ENCODE measurements at regions not wholly inside any gene's neighbourhood (a gene's known extent, or its start where the extent isn't known, plus 50 kb on each side); places are given as distances from the start of the nearest gene placed in this dataset.
A peak's percentile ranks its signal among the peaks of the same experiment; 100 is the strongest.

DNA sequence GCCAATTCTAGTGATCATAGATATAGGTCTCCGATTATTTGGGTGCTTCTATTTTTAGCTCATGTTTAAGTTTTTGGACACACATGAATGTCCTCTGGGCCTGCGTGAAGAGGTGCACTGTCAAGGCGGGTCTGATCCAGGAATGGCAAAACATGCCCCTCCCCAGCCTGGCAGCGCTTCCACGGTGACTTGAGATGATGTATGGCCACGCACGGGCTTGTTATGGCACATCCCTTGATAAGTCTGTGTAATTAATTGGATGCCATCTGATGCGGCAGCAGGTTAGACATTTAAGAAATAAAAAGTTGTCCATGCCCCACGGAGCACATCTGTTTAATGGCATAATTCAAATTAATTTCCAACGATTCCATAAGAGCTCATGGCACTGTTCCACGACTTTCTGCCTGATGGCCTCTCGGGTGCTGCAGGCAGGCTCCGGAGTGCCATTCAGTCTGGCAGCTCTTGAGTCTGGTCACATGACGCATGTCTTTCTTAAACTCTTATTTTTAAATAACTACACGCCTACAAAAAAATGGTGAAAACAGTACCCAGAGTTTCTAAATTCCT, 151.4 kb downstream of the ACKR3 start:
- DNase-seq: no peak

DNA sequence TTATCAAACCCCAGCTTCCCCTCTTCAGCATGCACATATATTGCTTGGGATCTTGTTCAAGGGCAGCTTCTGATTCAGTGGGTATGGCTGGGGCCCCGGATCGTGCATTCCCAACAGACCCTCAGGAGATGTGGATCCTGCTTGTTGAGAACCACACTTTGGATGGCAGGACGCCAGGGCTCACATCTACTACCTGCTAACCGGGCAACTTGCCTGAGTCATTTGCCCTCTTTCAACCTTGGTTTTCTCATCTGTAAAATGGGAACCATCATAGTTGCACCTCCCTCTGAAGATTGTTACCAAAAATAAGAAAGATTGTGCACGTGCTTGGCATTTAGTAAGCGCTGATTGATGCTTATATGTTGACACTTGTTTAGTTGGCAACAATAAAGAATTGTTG, 154.6 kb downstream of the ACKR3 start:
- DNase-seq: no peak

DNA sequence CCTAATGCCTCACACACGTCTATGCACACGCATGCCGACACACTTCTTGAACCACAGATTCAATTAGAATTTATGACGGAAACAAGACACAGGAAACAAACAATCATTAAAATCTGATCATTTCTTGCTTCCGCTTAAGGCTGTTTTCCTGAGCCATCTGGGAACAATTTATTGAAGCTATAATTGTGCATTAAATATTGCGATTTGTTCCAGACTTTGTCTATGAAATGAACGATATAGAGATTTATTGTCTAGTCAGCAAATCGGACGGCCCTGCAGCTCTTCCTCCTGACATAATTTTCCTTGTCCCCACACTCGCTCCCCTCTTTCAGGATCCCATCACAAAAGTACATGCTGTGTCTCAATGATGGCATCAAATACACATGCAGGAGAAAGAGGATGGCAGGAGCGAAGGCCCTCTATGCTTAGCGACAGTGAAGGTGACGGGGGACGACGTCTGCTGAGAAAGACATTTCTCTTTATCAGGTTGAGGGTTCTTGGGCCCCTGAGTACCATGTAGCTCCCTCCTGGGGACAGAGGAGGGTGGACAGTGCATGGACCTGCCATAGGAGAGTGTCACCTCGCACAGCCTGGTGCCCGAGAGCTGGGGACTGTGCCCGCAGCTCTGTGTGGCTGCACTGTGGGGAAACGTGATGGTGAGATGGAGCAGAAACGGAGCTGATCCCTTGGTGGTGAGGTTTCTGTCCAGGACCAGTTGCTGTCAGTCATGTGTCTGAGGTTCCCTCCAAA, 157.3 kb downstream of the ACKR3 start:
- DNase-seq: no peak

DNA sequence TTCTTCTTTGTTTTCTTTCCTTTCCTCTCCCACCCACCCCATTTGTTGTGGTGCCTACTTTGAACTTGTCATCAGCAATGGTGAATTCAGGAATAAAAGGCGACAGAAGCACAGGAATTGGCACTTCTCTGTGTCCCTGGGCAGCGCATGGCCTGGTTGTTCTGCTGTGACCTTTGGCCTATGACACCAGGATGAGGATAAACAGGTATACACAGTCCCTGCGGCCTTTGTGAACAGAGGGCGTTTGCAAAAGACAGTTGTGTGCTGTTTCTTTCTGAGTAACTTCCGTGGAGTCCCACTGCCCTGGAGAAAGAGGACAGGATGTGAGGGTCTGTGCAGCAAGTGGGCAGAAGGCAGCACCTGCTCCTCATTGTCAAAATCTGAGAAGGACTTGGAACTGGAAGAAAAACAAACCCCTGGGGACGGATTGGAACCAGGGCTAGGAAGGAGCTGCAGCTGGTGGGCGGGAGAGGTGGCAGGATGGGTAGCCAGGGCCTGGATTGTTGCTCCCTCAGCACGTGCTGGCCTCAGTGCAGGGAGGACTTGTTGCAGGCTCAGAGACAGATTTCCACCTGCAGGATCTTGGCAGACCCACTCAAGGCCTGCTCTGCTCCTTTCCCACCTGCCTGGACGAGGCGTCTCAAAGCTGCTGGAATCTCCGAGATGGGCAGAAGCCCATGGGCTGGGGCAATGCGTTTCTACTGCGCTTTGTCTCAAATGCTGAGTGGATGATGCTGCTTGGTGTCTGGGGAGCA, 159.5 kb downstream of the ACKR3 start:
- no peak for DNase-seq

DNA sequence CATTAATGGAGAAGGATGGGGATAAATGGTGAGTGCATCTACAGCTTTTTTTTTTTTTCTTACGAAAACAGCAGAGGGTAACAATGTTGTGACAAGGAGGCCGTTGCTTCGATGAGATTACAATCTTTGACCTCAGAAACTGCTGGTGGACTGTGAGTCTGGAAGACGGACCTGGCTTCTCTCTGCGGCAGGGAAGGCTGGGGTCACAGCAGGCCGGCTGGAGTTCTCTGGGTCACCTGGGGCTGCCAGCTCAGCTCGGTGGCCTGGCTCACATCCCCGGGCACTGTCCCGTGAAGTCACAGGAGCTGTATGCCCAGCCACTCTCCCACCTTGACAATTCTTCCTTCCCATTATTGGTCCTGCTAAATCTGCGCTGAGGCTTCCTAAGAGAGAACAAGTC, 160.8 kb downstream of the ACKR3 start:
- no peak for DNase-seq

DNA sequence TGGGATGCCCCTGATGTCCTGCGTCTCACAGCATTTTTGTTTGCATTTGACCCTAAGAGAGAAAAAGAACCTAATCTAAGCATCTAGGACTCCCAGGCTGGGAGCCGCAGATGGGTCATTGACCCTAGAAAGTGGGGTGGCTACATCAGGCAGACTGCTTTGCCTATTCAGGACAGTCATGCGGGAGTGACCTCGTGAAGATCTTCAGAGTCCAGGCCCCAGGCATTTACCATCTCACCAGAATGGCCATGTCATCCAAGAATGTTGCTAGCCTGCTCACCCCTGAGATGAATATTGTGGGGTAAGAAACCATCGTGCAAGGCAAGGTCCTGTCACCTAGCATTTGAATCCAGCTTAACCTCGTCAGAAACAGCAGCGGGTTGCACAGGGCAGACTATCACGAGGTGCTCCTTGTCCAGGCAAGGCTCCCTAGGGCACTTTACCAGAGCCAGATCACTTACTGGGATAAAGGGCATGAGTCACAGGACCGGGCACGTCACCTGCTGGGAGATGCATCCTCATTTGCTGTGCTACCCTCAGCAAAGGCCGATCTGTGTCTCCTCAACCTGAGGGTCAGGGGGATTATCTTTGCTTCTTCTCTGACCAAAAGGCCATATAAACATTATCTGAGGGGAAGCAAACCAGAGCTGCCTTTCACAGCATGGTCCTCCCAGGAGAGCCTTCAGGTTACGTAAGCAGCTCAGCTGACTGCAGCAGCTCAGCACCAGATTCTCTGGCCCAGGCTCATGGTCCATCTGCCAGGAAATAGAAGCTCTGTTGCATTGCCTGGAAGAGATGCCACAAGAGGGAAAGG, 162.3 kb downstream of the ACKR3 start:
- DNase-seq: no peak

DNA sequence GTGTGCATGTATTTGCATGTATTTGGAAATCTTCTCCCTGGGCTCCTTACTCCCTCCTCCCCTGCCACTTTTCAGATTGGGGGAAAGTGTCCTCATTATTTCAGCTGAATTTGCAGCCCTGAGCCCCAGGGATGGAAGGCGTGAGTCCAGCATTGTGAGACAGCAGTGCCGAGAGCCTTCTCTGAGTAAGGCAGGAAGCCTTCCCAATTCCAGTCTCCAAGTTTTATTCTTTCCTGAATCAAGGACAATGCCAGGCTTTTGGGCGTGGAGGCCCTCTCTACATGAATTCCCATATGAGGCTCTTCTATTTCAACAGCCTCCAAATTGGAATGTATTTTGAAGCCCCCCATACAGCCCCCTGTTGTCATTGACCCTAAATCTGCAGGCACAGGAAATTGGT, 163.5 kb downstream of the ACKR3 start:
- no peak for DNase-seq

DNA sequence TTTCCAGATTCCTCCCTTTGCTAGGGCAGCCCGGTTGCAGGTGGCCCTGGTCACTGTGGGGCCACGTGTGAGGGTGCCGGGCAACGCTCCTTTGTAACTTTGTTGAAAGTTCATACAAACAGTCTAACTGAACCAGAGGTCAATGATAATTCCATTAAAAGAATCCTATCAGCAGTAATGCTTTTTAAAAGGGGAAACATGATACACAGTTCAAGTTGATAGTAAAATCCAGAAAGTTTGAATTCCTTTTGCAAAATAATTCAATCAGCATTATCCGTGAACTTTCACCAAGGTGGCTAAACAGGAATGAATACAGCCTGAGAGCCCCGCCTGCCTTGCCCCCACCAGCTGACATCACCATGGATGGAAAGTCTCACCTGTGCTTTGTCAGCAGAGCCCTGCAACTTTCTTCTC, 166.2 kb downstream of the ACKR3 start:
- no peak for DNase-seq

DNA sequence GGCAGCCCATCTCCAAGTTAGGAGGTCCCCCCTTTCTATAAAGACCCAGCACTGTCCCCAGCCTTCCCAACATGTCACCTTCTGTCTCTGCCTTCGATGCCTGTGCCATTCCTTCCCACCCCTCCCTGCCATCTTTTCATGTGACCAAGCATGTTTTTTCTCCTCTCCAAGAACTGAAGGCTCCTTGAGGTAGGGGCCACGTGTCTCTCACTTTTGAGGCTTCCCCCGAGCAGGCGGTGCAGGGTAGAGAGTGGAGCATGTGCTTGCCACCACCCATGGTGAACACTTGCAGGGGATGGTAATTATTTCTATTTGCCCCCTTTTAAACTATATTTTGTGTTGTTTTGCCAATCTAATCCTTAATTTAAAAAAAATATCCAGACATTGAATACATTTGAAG, 168.4 kb downstream of the ACKR3 start:
- DNase-seq: no peak

DNA sequence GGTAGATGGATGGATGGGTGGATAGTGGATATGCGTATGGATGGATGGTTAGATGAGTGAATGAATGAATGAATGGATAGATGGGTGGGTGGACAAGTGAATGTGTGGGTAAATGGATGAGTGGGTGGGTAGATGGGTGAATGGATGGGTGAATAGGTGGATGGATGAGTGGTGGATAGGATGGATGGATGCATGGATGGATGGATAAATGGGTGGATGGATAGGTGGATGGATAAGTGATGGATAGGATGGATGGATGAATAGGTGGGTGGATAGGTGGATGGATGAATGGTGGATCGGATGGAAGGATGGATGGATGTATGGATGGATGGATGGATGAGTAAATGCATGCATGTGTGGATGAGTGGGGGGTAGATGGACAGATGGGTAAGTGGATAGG, 169.3 kb downstream of the ACKR3 start:
- DNase-seq: no peak

DNA sequence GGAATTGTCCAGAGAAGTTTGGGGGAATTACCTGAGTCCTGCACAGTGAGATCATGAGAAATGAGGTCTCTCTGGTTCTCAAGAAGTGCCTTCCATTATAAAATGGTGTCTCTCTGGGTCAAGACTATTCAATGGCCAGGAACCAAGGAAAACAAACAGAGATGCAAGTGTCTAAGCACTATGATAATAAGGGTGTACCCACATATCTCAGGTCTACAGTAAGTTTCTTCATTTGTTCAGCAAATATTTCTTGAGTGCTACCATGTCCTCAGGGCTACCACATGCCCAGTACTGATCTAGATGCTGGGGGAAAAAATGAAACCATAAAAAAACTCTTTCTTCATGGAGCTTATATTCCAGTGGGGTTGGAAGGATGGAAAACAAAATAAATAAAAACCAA, 170.0 kb downstream of the ACKR3 start:
- DNase-seq: no peak

DNA sequence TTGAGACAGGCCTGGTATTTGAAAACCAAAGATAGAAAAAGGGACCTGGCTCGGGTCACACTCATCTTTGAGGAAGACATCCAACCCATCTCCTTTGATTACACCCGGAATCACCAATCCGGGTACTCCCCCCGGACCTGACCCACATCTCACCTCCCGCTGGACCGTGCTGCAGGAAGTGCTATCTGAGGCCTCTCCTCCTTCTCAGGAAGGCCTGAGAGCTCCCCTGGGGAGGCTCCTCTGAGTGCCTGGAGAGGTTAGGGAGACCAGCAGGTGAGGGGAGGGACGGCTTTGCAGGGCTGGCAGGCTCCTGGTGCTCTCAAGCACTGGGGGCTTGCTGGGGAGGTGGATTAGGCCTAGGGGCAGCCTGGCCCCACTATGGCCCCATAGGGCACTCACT, 170.9 kb downstream of the ACKR3 start:
- DNase-seq: no peak

DNA sequence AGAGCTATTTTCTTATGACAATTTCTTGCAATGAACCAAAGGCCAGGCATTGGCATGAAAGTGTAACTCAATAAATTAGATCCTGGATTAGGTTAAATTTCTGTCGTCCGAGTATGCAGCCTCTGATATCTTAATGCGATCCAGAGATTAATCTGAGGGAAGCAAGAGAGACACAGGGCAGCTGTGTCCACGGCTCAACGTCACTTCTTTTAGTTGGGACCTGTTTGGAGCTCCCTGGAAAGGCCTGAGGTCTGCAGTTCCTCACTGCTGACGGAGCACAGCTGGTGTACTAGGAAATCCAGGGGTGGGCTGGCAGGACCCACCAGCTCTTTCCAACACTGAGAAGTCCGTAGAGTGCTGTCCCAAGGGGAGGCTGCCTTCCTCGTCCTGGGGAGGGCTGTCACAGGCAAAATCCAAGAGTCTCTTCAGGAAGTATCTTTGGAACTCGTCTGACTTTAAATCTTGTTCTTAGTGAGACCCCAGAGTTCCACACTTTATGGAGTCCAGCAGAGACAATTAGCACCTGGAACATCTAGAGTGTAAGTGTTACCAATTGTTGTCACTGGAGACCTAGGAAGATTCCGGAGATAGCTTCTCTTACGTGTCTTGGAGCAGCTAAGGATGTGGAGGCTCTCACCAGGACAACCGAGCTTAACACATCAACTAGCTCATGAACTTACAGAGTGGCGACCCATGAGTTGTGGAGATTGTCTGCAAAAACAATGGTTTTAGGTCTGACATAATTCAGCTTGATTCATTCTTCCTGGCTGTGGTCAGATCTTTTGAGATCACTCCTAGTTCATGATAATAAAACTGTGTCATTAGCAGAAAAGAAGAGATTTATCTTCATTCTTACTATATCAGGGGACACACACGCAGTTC, 173.7 kb downstream of the ACKR3 start:
- DNase-seq: no peak

DNA sequence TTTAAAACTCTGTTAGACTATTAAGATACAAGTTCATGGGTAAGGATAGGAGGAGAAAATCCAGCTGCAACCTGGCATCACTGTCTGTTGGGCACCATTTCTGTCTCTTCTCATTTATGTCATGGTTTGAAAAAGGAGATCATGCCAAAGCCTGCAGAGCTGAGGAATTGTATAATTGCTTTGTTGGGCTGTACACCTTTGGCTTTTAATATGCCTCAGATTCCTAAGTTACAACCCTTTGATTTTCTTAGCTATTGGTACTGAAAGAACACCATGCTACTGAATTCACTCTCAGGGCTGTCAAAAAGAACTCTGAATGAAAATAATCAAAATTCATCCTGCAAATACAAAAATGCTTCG, 174.3 kb downstream of the ACKR3 start:
- no peak for DNase-seq

DNA sequence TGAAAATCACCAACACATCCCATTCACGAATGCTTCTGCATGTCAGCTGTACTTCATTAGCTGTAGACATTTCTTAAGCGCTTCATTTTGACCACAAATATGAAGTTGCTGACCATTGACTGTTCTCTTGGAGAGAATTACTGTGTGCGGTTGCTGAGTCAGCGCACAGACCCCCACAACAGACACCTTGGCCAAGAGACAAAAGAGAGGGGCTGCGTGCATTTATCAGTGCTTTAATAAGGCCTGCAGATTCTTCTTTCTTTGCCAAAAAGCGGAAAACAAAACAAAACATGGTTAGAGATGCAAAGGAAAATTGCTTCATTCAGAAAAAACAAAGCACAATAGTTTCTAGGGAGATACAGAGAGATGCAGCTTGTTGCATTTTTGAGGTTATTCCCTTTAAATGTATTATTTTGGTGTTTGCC, 174.7 kb downstream of the ACKR3 start:
- no peak for DNase-seq

DNA sequence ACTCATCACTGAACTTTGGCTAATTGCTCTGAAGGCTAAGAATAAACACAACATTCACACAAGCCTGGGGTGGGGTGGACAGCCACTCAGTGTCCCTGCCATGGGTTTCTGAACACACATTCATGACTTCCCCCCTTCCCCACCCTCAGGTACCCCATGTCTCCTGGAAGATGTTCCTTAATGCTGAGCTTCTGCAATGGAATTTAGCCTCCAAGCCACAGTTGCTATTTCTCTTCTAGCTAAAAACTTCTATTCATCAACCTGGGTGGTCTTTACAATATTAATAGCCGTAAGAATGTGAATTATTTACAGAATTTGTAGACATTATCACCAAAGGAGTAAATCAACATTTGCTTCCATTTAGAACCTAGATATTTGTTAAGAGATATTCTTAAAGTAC, 175.1 kb downstream of the ACKR3 start:
- no peak for DNase-seq

DNA sequence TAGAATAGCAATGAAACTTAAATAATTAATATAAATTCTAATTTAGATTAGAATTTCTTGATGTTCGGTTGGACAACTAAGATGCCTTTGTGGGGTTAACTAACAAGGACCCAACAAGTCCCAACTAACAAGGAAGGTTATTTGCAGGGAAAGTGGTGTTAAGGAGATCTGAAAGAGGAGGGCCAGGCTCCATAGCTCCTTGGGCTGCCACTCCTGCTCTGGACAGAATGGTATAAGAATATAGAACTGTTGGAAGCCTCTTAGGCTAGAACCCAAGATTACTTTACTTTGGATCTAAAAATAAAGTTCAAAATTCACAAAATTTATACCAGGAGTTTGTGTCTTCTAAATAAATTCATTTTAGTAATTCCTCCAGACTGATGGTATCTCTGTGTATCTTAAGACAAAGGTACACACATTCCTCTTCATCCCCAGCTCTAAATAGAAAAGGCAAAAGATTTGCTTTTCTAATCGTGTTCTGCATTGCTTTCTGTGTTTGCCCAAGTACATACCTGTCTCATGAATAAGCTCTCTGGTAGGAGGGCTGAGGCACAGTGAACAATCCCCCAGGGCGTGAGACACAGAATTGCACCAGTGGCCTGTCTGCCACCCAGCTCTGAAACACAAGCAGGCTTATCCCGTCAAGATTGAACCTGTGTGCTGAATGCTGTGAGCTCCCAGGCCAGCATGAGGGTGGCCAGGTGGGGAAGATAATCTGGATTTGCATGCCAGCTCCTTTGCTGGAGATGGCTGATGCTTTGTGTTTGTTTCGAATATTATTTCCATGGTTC, 176.0 kb downstream of the ACKR3 start:
- peak; percentile 58 for DNase-seq

DNA sequence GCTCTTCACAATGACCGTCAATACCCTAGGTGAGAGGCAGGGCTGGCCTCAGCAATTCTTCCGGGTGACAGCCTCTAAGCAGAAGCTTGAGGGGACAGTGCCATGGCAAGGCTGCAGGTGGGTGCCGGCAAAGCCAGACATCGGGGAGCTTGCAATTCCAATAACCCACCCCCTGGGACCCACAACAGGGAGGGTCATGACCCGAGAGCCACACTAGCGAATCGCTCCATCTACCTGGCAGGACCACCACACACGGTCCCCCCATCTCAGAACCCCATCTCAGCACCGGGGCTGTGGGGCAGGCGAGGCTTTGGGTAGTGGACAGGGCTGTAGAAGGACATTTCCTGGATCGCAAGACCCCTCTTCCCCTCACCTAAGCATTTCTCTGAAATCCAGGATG, 177.2 kb downstream of the ACKR3 start:
- no peak for DNase-seq

DNA sequence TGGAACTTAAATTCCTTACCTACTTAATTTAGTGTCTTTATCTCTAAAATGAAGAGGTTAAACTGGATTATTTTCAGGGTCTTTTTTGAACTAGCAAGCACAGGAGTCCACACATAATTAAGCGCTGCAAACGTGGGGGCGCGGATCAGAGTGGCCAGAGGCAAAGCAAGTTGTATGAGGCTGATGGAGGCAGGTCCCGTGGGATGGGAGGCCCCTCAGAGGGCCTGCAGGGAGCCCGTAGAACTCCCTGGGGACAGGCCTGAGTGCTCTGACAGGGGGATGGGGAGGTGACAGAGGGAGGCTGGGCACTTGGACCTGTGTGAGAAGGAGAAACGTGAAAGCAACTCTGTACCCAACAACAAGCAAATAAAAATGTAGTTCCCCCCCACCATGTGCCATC, 177.8 kb downstream of the ACKR3 start:
- DNase-seq: no peak

DNA sequence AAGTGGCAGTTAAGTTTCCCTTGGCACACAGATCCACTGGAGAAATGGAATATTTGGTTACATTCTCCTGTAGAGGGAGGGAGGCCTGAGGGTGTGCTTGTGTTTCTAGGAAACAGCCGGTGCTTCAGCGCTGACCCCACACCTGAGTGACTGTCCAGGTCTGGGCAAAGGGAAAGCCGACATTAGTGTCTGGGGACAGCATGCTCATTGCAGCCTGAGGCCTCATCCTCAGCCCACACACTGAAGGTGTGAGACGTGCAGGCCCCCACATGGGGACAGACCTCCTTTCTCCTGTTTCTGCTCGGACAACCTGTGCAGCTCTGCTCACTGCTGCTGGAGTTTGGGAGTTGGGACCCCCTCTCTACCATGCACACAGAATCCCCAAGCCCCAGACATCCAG, 178.3 kb downstream of the ACKR3 start:
- no peak for DNase-seq

DNA sequence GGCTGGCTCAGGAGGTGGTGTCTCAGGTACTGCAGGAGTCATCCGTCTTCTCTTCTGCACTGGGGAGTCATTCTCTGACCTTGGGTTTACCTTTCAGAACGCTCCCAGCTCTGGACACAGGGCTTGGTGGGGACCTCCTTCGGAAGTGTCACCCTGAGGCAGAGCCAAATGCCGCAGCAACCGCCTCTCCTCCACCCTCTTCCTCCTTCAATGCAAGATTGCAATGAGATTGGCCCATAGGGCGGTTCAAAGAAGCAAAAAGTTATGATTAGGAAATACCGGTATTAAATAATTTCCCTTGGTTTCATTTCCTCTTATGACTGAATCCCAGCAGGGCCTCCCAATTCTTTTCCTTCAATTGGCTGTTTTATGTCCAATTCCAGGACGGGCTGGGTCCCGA, 178.8 kb downstream of the ACKR3 start:
- no peak for DNase-seq

DNA sequence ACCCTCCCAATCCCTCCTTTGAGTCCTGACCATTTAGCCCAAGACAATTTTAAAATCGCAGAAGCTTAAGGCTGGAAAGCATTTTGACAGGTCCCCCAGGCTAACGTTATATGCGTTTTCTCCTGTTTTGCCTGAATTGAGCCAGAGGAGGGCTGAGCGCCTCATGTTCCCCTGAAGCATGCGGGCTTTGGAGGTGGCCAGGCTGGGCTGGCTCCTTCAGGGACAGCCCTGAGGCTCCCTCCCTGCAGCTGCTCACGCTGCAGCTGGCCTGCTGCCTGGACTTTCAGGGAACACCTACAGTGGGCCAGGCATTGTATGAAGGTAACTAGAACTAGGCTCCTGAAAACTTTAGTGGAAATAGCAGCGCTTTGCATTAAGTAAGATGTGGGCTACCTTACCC, 179.2 kb downstream of the ACKR3 start:
- no peak for DNase-seq

All from kidney glomerular epithelial cell (primary cell).